Heart right ventricle (tissue), 16 donors: ENCODE measurements at regions not wholly inside any gene's neighbourhood (a gene's known extent, or its start where the extent isn't known, plus 50 kb on each side); places are given as distances from the start of the nearest gene placed in this dataset.
A peak's percentile ranks its signal among the peaks of the same experiment; 100 is the strongest.

ENCODE experiments used
- ATAC-seq, 8 donors: fragments of 200-7000 bp; cut with Tn5 transposase; one replicate each; pipeline ENCODE4 v1.9.1; 2020; ENCODE audit warnings: mild to moderate bottlenecking in 8 of 8, moderate library complexity in 8 of 8, moderate number of reproducible peaks in 1 of 8
- DNase-seq, 2 donors: peaks; one replicate each; pipeline ENCODE4 v3.0.0-alpha.2; 2020
- H3K27ac ChIP-seq, 10 donors: fragments of 200-600 bp; sonication (generic) in 2 of 10; one replicate each; pipeline versions ENCODE4 v1.5.0 to v1.8.0; 2020 to 2022; ENCODE audit warnings: mild to moderate bottlenecking in 3 of 10
- H3K27me3 ChIP-seq, 7 donors: fragments of 200-600 bp; one replicate each; pipeline ENCODE4 v1.8.0; 2021 to 2022; ENCODE audit warnings: mild to moderate bottlenecking in 2 of 7
- H3K36me3 ChIP-seq, 9 donors: fragments of 200-600 bp; sonication (generic) in 1 of 9; one replicate each; pipeline versions ENCODE4 v1.5.0 to v1.8.0; 2020 to 2022; ENCODE audit warnings: mild to moderate bottlenecking in 2 of 9
- H3K4me1 ChIP-seq, 9 donors: fragments of 200-600 bp; sonication (generic) in 1 of 9; one replicate each; pipeline versions ENCODE4 v1.5.0 to v1.8.0; 2020 to 2022; ENCODE audit warnings: mild to moderate bottlenecking in 4 of 9
- H3K4me3 ChIP-seq, 10 donors: fragments of 200-600 bp; sonication (generic) in 2 of 10; one replicate each; pipeline versions ENCODE4 v1.5.0 to v1.8.0; 2020 to 2022; ENCODE audit warnings: mild to moderate bottlenecking in 7 of 10, moderate library complexity in 2 of 10
- H3K9me3 ChIP-seq, 11 donors: fragments of 200-600 bp in 10 of 11; sonication (generic) in 2 of 11; one replicate each; pipeline versions ENCODE4 v1.5.0 to v1.8.0; 2013 to 2022; ENCODE audit warnings: mild to moderate bottlenecking in 2 of 11, control low read depth in 1 of 11, moderate library complexity in 1 of 11
- CTCF ChIP-seq, 9 donors: fragments of 200-600 bp; sonication (generic) in 2 of 9; IDR thresholded peaks; one replicate each; pipeline versions ENCODE4 v1.5.0 to v1.8.0; 2021 to 2022; ENCODE audit warnings: antibody characterized with exemption in 9 of 9, mild to moderate bottlenecking in 5 of 9, moderate library complexity in 1 of 9
- WGBS, 2 donors: extraction: QIAGEN DNeasy Blood & Tissue Kit; methylation state at CpG; one replicate each; pipeline ENCODE4 v1.1.7; 2013; ENCODE audit warnings: inconsistent platforms in 1 of 2; 5-methylcytosine and 5-hydroxymethylcytosine counted together
- intact Hi-C, 10 donors: fragments of 100-400 bp; cut with DNase I; formaldehyde crosslinking; loops; one replicate each; pipeline versions ENCODE4 v1.11.1 to v1.14.2; 2022
- donor health status: Arrhythmogenic right ventricular cardiomyopathy.
- donor health status: ischemic (EF 13 %, LVEDD 7.1; RV severe dilation, severe dysfunction).
- donor health status: healthy with polysubstance abuse.
- donor health status: DM: no; HTN: yes; CAD: no.
- donor health status: DM: no; HTN: no; CAD: no.
- donor health status: ischemic (EF 25% LVEDD 6.9; RV normal size, moderate dysfunction).
- donor health status: ischemic (EF 25% LVEDD 5.7; RV mildly dilated, moderate dysfunction).
- donor health status: healthy.
- donor health status: DM: yes; HTN: yes; CAD: no.
- donor health status: Ischemic cardiomyopathy.
- donor health status: ischemic (EF 35%, LVEDD 5.7; RV mildly dilated, moderate dysfunction).
- donor health status: nonischemic (EF 11% LVEDD 7.7; RV severe dilation, severe dysfunction).
- donor health status: DM: yes; HTN: yes; CAD: no.
- donor health status: PGD.
- donor health status: ischemic (EF 29% LVEDD 5.4; RV normal size, mild dysfunction).
- donor health status: nonischemic (EF 23%, LVEDD 6.1; RV moderate dilation, normal function).

GRCh38 chr1:87939444-87939843 lies 610.8 kb downstream of the LMO4 start:
- intact Hi-C loops: no loop called here
- Histone ChIP-seq H3K9me3 (no peaks in the 10 kb centered on the region), H3K36me3 (no peaks in the 10 kb centered on the region), H3K4me3 (no peak overlapping the region), H3K27ac (no peak overlapping the region), H3K4me1 (no peaks in the 10 kb centered on the region), H3K27me3 (no peaks in the 10 kb centered on the region)
- ATAC-seq: no peak
- DNase-seq: no peak
- WGBS, 2 donors: 49 to 57% methylated on average over 2 of the region's 2 CpGs
- TF ChIP-seq CTCF (IDR thresholded peaks at IDR 0.05): no peak

- H3K36me3 ChIP-seq: no peaks in the 10 kb centered on the region
- TF ChIP-seq CTCF (IDR thresholded peaks at IDR 0.05): no peak
- no peak for ATAC-seq
- no peak overlapping the region for H3K27ac ChIP-seq
- H3K27me3 ChIP-seq: no peaks in the 10 kb centered on the region
- DNase-seq: no peak
- intact Hi-C loops: no loop called here
- no peaks in the 10 kb centered on the region for H3K9me3 ChIP-seq
- no peak overlapping the region for H3K4me3 ChIP-seq
- no peaks in the 10 kb centered on the region for H3K4me1 ChIP-seq
- WGBS, 2 donors: 90 to 97% methylated on average over 4 of the region's 4 CpGs
Observed at GRCh38 chr1:87940421-87940820, 611.7 kb downstream of the LMO4 start.

- no peak overlapping the region for H3K4me3 ChIP-seq
- no peaks in the 10 kb centered on the region for H3K27me3 ChIP-seq
- H3K36me3 ChIP-seq: no peaks in the 10 kb centered on the region
- H3K9me3 ChIP-seq: no peaks in the 10 kb centered on the region
- 17 to 19% methylated on average over 1 of the region's 1 CpG for WGBS, 2 donors
- intact Hi-C loops: no loop called here
- no peak overlapping the region for H3K27ac ChIP-seq
- ATAC-seq: no peak
- no peak for DNase-seq
- no peak for TF ChIP-seq CTCF (IDR thresholded peaks at IDR 0.05)
- no peaks in the 10 kb centered on the region for H3K4me1 ChIP-seq
Observed at GRCh38 chr1:87941337-87941946, 612.8 kb downstream of the LMO4 start.

GRCh38 chr1:87942165-87942564 lies 613.5 kb downstream of the LMO4 start:
- Histone ChIP-seq H3K27ac (no peak overlapping the region), H3K4me1 (no peaks in the 10 kb centered on the region), H3K36me3 (no peaks in the 10 kb centered on the region), H3K4me3 (no peak overlapping the region), H3K9me3 (no peaks in the 10 kb centered on the region), H3K27me3 (no peaks in the 10 kb centered on the region)
- no peak for DNase-seq
- WGBS, 2 donors: 14 to 38% methylated on average over 1 of the region's 1 CpG
- intact Hi-C loops: no loop called here
- ATAC-seq: peak in 2 of 8 donors; percentile 46 to 52
- no peak for TF ChIP-seq CTCF (IDR thresholded peaks at IDR 0.05)
